Ishikawa (cell line): ENCODE measurements at regions not wholly inside any gene's neighbourhood (a gene's known extent, or its start where the extent isn't known, plus 50 kb on each side); places are given as distances from the start of the nearest gene placed in this dataset.

Experiments
- CEBPB ChIP-seq: IDR thresholded peaks from 2 replicates; pipeline ENCODE4 v1.6.1; 2012
- CREB1 ChIP-seq: IDR thresholded peaks from 2 replicates; pipeline ENCODE4 v1.6.1; 2012; ENCODE audit warnings: low read depth
- EGR1 ChIP-seq: IDR thresholded peaks from 2 replicates; pipeline ENCODE4 v1.6.1; 2012
- EP300 ChIP-seq: IDR thresholded peaks from 2 replicates; pipeline ENCODE4 v1.6.1; 2012; ENCODE audit warnings: borderline replicate concordance
- FOXM1 ChIP-seq: IDR thresholded peaks from 2 replicates; pipeline ENCODE4 v1.6.1; 2012; ENCODE audit warnings: low read depth, borderline replicate concordance
- MAX ChIP-seq: IDR thresholded peaks from 2 replicates; pipeline ENCODE4 v1.6.1; 2012
- NFIC ChIP-seq: IDR thresholded peaks from 2 replicates; pipeline ENCODE4 v1.6.1; 2012
- RAD21 ChIP-seq: IDR thresholded peaks from 2 replicates; pipeline ENCODE4 v1.6.1; 2012; ENCODE audit warnings: low read depth
- REST ChIP-seq: IDR thresholded peaks from 2 replicates; pipeline ENCODE4 v1.6.1; 2012; ENCODE audit warnings: low read depth, mild to moderate bottlenecking
- TAF1 ChIP-seq: IDR thresholded peaks from 2 replicates; pipeline ENCODE4 v1.6.1; 2012; ENCODE audit warnings: low read depth, mild to moderate bottlenecking
- TCF12 ChIP-seq: IDR thresholded peaks from 2 replicates; pipeline ENCODE4 v1.6.1; 2012; ENCODE audit warnings: low read depth
- TEAD4 ChIP-seq: IDR thresholded peaks from 2 replicates; pipeline ENCODE4 v1.6.1; 2012
- USF1 ChIP-seq: IDR thresholded peaks from 2 replicates; pipeline ENCODE4 v1.6.1; 2012
- YY1 ChIP-seq: IDR thresholded peaks from 2 replicates; pipeline ENCODE4 v1.6.1; 2012; ENCODE audit warnings: low read depth
- ZBTB7A ChIP-seq: IDR thresholded peaks from 2 replicates; pipeline ENCODE4 v1.6.1; 2012; ENCODE audit warnings: low read depth

GRCh38 chr4:43242606-43243005 is 350.1 kb downstream of the GRXCR1 start:
- no peak for TF ChIP-seq RAD21
- TF ChIP-seq TAF1: no peak
- TF ChIP-seq CREB1: no peak
- TF ChIP-seq YY1: no peak
- TF ChIP-seq CEBPB: no peak
- TF ChIP-seq REST: no peak
- no peak for TF ChIP-seq NFIC
- TF ChIP-seq EP300: no peak
- no peak for TF ChIP-seq MAX
- no peak for TF ChIP-seq TCF12
- TF ChIP-seq ZBTB7A: no peak

GRCh38 chr4:43243433-43244116 is 351.1 kb downstream of the GRXCR1 start:
- TF ChIP-seq EP300: no peak
- no peak for TF ChIP-seq MAX
- TF ChIP-seq CREB1: no peak
- no peak for TF ChIP-seq RAD21
- TF ChIP-seq TAF1: no peak
- no peak for TF ChIP-seq YY1
- no peak for TF ChIP-seq TCF12
- no peak for TF ChIP-seq EGR1
- TF ChIP-seq REST: no peak
- TF ChIP-seq NFIC: no peak
- no peak for TF ChIP-seq CEBPB
- no peak for TF ChIP-seq FOXM1
- TF ChIP-seq TEAD4: no peak
- TF ChIP-seq USF1: no peak
- no peak for TF ChIP-seq ZBTB7A

- TF ChIP-seq EP300 (no peak), MAX (no peak), REST (no peak), RAD21 (no peak), CREB1 (no peak), TAF1 (no peak), TCF12 (no peak), USF1 (no peak), YY1 (no peak), TEAD4 (no peak), FOXM1 (no peak), EGR1 (no peak), CEBPB (no peak), NFIC (no peak), ZBTB7A (no peak)
Measured at GRCh38 chr4:43244688-43245382, 352.3 kb downstream of the GRXCR1 start.

- TF ChIP-seq YY1: no peak
- TF ChIP-seq TAF1: no peak
- no peak for TF ChIP-seq TCF12
- no peak for TF ChIP-seq FOXM1
- TF ChIP-seq NFIC: no peak
- no peak for TF ChIP-seq CEBPB
- no peak for TF ChIP-seq EP300
- TF ChIP-seq USF1: no peak
- no peak for TF ChIP-seq CREB1
- no peak for TF ChIP-seq MAX
- no peak for TF ChIP-seq EGR1
- no peak for TF ChIP-seq TEAD4
- no peak for TF ChIP-seq ZBTB7A
- TF ChIP-seq RAD21: no peak
Measured at GRCh38 chr4:43251841-43252240, 359.3 kb downstream of the GRXCR1 start.
